WI38 (cell line): ENCODE measurements at regions not wholly inside any gene's neighbourhood (a gene's known extent, or its start where the extent isn't known, plus 50 kb on each side); places are given as distances from the start of the nearest gene placed in this dataset.

ENCODE experiments used
- H3K4me3 ChIP-seq: 2 replicates; pipeline ENCODE4 v1.5.1; 2011; ENCODE audit warnings: low read depth, mild to moderate bottlenecking, control low read depth, low read length
- TF ChIP-seq, protein P1 (sequence below): IDR thresholded peaks from 2 replicates; pipeline ENCODE4 v1.5.1; 2012; ENCODE audit warnings: low read depth, mild to moderate bottlenecking, control low read depth, low read length

GRCh38 chr12:127857661-127858060 is 409.3 kb upstream of the TMEM132C start:
- TF ChIP-seq, protein P1, sequence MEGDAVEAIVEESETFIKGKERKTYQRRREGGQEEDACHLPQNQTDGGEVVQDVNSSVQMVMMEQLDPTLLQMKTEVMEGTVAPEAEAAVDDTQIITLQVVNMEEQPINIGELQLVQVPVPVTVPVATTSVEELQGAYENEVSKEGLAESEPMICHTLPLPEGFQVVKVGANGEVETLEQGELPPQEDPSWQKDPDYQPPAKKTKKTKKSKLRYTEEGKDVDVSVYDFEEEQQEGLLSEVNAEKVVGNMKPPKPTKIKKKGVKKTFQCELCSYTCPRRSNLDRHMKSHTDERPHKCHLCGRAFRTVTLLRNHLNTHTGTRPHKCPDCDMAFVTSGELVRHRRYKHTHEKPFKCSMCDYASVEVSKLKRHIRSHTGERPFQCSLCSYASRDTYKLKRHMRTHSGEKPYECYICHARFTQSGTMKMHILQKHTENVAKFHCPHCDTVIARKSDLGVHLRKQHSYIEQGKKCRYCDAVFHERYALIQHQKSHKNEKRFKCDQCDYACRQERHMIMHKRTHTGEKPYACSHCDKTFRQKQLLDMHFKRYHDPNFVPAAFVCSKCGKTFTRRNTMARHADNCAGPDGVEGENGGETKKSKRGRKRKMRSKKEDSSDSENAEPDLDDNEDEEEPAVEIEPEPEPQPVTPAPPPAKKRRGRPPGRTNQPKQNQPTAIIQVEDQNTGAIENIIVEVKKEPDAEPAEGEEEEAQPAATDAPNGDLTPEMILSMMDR, result no peak
- H3K4me3 ChIP-seq, result no peak overlapping the region

GRCh38 chr12:127860536-127860935 is 406.4 kb upstream of the TMEM132C start:
- H3K4me3 ChIP-seq, result no peak overlapping the region
- TF ChIP-seq, protein P1, result no peak

DNA sequence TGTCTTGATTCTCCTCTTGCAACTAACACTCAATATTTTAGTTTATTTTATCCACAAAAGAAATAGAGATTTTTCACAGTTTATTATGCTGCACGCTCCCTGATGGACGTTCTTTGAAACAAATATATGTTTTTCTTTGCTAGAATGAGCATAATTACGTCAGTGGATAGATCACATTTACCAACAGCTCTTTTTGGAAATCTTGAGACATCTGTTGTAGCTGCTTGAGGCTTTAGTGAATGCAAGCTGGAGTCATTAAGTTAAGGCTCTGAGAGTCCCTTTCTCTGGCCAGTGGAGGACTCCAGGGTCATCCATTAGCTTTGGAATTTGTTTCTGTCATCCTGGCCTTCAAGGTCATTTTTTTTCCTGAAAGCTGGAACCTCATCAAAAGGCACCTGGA is 405.6 kb upstream of the TMEM132C start:
- TF ChIP-seq, protein P1, result no peak
- no peak overlapping the region for H3K4me3 ChIP-seq

DNA sequence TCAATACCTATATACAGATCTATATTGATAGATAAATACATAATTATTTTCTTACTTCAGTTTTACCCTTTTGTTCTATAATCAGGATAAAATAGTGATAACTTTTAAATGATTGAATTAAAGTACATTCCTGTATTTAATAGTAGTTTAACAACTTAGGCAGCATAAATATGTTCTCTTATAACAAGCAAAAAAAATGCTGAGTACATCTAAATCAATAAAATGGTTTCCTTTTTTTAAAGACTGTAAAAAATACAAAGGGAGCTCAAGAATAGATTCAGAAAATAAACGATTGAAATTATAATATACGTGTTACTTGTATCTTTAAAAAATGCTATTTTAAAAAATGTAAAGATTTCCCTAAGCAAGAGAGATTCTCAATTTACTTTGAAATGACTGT is 393.7 kb upstream of the TMEM132C start:
- no peak overlapping the region for H3K4me3 ChIP-seq
- TF ChIP-seq, protein P1, result no peak

GRCh38 chr12:127881371-127882140 is 385.4 kb upstream of the TMEM132C start:
- TF ChIP-seq, protein P1, result no peak
- H3K4me3 ChIP-seq, result no peak overlapping the region

- TF ChIP-seq, protein P1, result no peak
- H3K4me3 ChIP-seq, result no peak overlapping the region
Measured at GRCh38 chr12:127883013-127883412, 384.0 kb upstream of the TMEM132C start.

DNA sequence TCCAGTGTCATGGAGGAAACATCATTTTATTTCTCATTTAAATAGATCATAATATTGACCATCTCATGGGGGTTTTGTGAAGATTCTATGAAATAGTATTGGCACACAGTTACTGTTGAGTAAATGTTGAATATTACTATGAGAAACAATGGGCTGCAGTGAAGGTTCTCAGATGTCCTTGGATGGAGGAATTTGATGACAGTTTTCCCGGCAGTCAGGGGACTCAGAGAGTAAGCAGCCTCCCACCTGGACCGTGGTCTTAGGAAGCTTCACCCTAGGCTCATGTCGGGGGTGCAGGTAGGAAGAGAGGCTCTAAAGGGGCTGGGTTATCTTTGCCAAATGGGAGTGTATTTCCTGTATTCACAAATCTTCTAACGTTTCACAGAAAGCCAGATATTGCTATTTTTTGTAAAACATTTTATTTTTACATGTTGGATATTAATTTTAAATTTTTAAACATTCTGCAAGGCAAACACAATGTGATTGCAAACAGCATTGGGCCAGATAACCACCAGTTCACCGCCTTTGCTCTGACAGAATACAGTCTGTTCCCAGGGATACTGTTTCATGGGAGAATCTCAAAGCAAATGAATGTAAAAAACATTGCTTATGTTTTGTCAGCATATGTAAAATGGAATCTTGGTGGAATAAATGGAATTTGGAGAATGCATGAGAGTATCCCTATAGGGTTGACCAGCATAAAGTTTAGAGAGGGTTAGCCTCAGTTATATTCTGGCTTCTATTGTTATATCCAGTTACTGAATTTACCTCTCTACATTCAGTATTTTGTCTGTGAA is 380.8 kb upstream of the TMEM132C start:
- TF ChIP-seq, protein P1, result no peak
- H3K4me3 ChIP-seq, result no peak overlapping the region
